GM03348 (cell line): ENCODE measurements at regions not wholly inside any gene's neighbourhood (a gene's known extent, or its start where the extent isn't known, plus 50 kb on each side); places are given as distances from the start of the nearest gene placed in this dataset.
A peak's percentile ranks its signal among the peaks of the same experiment; 100 is the strongest.

ENCODE experiments used
- DNase-seq: peaks from one replicate; pipeline ENCODE4 v3.0.0; 2012; ENCODE audit warnings: low spot score

DNA sequence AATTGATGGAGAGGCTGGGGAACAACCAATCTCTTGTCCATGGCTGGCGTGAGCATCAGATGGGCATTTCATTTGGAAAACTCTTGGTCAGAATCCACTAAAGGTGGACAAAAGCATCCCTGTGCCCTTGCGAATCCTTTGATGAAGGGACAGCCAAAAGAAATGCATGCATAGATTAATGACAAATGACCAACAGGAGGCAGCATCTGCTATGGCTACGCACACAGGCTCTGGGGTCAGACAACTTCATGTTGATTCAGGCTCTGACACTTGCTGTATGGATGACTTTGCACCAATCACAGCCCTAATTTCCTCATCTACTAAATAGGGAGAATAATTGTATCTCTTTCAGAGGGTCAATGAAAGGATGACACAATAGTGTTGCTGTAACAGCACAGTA is 117.5 kb downstream of the ASCL4 start:
- peak; percentile 19 for DNase-seq

- DNase-seq: no peak
Measured at GRCh38 chr12:107894589-107894988, 120.1 kb downstream of the ASCL4 start.

DNA sequence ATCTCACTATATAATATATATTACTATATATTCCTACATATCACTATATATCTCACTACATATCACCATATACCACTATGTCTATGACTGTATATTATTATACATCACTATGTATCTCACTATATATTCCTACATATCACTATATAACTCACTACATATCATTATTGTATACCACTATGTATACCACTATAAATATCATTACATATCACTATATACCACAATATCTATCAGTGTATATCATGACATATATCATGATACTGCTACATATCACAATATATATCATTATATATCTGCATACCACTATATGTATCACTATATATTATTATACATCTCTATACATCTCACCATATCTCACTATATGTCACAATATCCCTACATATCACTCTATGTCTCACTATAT is 121.5 kb downstream of the ASCL4 start:
- DNase-seq: no peak

GRCh38 chr12:107900588-107900987 is 126.1 kb downstream of the ASCL4 start:
- DNase-seq: no peak

DNA sequence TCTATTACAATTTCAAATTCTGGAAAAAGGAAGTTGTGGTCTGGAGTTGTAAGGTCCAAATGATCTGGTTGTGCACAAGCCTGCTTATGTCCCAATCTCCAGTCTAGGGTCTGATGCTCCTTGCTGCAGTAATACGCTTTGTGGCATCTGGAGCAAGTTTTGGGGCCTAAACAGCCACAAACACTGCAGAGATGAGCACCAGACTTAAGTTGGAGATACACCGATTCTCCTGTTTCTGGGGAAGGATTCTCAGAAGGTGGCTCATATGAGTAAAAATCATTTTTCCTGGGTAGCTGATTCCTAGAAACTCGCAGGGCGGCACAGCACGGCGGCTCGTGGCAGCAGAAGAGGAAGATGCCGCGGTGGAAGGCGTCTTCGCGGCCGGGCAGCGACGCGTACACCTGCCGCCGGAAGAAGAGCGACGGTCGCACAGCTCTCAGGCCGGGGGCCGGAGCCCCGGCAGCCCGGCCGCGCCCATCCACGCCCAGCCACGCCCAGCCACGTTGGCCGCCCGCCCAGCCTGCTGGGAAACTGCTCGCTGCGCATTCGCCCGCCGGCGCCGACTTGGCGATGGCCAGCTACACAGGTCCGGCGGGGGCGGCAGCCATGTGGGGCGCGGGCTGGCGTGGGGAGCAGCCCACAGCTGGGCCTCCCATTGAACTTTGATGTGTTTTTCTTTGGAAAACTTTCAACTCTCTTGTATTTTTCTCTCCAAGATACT is 129.0 kb downstream of the ASCL4 start:
- peak; percentile 42 for DNase-seq

DNA sequence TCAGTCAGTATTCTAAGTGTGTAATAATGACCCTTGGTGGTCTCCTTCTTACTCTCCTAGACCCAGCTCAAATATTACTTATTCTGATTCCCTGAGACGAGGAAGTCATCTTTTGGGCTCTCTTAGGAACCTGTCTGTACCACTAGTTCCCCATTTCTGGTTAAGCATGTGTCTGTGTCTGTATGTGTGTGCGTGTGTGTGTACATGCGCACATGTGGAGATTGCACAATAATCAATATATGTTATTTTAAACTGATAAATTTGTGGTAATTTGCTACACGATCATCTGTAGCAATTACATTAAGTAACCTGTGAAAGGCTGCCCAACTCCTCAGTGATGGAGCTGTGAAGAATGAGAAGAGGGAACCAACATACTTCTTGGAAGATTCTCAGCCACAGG is 132.2 kb downstream of the ASCL4 start:
- no peak for DNase-seq

GRCh38 chr12:107912421-107913004 is 138.0 kb downstream of the ASCL4 start:
- DNase-seq: peak; percentile 18

- no peak for DNase-seq
Measured at GRCh38 chr12:107914460-107914977, 140.0 kb downstream of the ASCL4 start.

DNA sequence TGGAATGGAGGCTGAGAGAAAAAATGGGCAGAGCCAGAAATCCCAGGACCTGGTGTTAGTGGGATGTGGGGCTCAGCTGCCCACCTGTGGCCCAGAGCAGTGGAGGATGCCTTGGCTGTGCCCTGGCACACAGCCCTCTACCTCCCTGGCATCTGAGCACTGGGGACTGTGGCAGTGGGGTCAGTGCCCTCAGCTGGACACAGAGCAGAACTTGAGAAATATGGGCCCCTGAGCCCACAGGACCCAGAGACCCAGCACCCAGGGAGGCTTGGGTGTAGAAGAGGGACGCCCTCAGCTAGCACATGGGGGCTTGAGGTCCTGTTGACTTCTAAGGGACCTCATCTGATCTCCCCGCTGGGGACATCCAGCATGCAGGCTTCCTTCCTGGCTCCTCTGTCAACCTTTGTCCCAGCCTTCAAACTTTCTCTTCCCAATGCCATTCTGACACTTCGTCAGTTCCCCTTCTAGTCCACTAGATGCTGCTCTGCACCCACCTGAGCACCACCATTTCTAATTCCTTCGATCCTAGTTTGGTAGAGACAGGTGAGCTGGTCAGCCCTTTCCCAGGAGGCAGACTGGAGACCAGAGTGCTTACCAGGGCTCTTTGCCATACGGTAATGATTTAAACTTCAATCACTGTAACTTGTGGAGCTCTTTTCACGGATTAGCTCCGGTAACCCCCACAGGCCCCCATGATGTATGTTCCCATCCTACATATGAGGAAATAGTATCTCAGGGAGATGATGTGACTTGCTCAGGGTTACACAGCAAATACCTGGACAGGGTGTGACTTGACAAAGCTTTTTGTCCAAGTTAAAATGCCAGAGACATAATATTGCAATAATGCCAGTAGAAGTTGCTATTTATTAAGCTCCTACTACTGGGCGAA is 143.7 kb downstream of the ASCL4 start:
- peak; percentile 44 for DNase-seq

DNA sequence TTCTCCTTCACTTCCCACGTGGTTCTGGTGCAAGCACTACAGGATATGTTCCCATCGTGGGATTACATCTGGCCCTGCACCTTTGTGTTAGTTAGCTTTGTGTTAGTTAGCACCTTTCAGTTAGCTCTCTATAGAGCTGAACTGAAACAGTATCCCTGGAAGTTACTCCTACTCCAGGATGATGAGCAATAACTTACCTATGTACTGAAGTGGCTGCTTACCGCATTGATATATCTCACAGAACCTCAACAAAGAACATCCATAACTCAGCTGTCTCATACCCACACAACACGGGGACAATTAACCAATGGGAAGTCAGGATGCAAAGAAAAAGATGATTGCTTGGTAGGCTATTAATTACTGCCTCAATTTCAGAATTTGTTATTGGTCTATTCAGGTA is 146.6 kb downstream of the ASCL4 start:
- no peak for DNase-seq

DNA sequence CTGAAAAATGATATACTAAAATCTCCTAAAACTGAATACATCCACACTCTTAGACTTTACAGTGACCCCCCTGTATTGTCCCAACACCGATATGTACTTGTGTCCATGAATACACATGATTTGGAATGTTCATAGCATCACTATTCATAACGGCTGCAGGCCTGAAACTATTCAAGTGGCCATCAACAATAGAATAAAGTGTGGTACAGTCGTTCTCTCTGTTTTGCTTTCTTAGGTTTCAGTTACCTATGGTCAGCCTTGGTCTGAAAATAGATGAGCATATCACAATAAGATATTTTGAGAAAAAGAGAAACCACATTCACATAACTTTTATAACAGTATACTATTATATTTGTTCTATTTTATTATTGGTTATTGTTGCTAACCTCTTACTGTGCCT is 150.6 kb downstream of the ASCL4 start:
- DNase-seq: no peak

GRCh38 chr12:107929436-107929835 is 154.9 kb downstream of the ASCL4 start:
- DNase-seq: peak; percentile 28

DNA sequence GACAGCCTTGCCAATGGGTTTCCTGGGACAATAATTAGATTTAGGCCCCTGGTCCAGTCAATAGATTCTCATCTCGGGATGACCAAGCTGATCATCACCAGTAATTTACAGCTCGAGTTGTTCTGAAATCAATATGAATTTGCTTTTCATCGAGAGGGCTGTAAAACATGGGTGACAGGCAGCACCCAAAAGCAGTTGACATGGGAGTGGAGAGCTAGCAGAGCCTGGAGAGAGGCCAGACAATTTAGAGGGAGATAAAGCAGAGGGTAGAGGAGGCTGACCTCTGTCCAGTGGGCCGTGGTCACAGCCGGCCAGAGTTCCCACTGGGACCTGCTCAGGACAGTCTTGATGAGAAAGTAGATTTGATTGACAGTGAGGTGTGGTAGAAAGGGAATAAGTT is 157.3 kb downstream of the ASCL4 start:
- no peak for DNase-seq

GRCh38 chr12:107938446-107938845 is 163.9 kb downstream of the ASCL4 start:
- DNase-seq: no peak

DNA sequence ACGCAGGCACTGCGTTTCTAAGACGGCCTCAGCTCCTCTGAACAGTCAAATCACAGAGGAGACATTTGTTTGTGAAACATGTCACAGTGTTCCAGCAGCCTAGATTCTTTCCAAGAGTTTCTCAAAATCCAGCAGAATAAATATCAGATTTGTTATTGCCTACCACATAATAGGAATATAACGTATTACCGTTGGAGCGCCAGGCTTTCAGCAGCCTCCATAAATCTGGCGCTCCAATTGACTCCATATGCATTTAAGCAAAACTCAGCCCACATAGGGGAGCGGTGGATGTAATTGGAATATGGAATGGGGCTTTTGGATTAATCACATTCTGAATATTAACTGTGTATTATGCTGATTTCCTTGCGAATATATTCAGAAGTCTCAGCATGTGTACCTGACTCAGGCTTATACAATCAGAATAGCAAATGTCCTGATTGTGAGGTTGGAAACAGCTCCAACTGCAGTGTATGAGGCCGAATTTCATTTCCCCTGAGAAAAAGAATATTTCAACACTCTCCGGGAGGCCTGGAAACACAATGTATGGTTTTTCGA is 174.0 kb downstream of the ASCL4 start:
- DNase-seq: no peak

- DNase-seq: no peak
Measured at GRCh38 chr12:107951024-107951423, 176.5 kb downstream of the ASCL4 start.

- no peak for DNase-seq
Measured at GRCh38 chr12:107955966-107956643, 173.0 kb upstream of the WSCD2 start.

DNA sequence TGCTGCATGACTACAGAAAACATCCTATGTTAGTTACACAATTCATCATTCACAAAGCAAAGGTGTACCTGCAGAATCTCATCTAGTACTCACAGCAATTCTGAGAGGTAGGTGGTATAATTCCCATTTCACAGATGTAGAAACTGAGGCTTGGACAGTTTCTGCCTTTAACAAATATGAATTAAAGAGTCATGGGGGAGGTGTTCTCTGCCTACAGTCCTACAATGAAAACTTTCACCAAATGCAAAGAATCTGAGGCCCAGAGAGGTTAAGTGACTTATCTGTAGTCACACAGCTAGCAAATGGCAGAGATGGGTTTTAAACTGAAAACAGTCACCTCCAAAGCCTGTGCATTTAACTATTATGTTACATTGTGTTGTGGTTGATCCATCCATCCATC is 171.6 kb upstream of the WSCD2 start:
- no peak for DNase-seq

- no peak for DNase-seq
Measured at GRCh38 chr12:107963635-107964034, 165.5 kb upstream of the WSCD2 start.

DNA sequence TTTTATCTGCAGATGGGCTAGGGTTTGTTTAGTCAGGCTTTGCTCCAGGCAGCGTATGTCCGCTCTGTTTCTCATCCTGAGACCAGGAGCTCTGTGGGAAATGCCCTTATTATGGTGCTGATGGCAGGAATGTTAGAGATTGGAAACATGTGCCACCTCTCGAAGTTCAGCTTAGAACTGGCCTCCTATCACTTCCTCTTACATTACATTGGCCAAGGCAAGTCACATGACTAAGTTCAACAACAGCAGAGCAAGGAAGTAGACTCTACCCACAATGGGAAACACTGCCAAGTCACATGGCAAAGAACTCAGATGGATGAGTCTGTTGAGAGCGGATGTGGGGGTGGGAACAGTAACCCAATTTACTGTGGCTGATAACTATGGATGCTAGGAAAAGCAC is 161.9 kb upstream of the WSCD2 start:
- DNase-seq: no peak

- no peak for DNase-seq
Measured at GRCh38 chr12:107973950-107974349, 155.1 kb upstream of the WSCD2 start.

DNA sequence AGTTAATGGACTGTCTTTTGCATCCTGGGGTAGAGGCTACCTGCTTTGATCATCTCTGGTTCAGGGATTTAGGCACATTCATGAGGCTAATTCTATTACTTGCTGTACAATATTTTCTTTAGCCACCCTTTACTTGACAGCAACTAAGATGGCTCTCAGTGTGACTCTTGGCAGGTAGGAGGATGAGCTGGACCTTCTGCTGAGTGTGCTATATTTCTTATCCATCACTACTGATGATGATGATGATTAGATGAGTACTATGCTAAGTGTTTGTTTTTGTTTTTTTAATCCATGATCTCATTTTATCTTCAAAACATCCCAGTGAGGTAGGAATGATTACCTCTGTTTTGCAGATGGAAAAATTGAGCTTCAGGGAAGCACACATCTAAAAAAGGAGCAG is 152.8 kb upstream of the WSCD2 start:
- DNase-seq: no peak
